Right lobe of liver (tissue), 4 donors: ENCODE measurements at regions not wholly inside any gene's neighbourhood (a gene's known extent, or its start where the extent isn't known, plus 50 kb on each side); places are given as distances from the start of the nearest gene placed in this dataset.

Experiments used
- POLR2A ChIP-seq: fragments of 450-650 bp; IDR thresholded peaks from one replicate; pipeline ENCODE4 v1.6.1; 2017; ENCODE audit warnings: antibody characterized with exemption, mild to moderate bottlenecking
- TF ChIP-seq, protein P1 (sequence below), 4 donors: fragments of 200-600 bp in 3 of 4; fragments of 450-650 bp in 1 of 4; IDR thresholded peaks; one replicate each; pipeline versions ENCODE4 v1.5.1 to v1.8.0; 2016 to 2022; ENCODE audit warnings: antibody characterized with exemption in 4 of 4, mild to moderate bottlenecking in 2 of 4
- donor health status: DM: no; HTN: no; CAD: no.
- donor health status: DM: no; HTN: no; CAD: no.
- donor health status: DM: no; HTN: yes; CAD: no.

DNA sequence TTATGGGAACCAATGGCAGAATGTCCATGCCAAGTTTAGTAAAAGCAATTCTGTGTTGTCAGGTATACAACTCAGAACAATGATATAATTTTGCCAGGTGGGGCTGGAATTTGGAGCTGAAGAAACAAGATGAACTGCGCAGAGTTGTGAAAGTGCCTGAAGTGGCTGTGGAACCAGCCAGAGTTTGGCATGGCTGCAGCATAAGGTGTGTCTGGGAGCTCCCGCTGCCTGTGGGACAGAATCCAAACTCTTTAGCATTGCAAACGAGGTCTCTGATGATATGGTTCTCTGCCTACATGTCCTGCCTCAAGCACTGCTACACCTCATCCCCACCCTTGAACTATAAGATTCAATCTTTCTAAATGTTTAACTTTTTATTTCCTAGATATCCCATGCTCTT, 909.7 kb downstream of the EPHA4 start:
- TF ChIP-seq, protein P1, sequence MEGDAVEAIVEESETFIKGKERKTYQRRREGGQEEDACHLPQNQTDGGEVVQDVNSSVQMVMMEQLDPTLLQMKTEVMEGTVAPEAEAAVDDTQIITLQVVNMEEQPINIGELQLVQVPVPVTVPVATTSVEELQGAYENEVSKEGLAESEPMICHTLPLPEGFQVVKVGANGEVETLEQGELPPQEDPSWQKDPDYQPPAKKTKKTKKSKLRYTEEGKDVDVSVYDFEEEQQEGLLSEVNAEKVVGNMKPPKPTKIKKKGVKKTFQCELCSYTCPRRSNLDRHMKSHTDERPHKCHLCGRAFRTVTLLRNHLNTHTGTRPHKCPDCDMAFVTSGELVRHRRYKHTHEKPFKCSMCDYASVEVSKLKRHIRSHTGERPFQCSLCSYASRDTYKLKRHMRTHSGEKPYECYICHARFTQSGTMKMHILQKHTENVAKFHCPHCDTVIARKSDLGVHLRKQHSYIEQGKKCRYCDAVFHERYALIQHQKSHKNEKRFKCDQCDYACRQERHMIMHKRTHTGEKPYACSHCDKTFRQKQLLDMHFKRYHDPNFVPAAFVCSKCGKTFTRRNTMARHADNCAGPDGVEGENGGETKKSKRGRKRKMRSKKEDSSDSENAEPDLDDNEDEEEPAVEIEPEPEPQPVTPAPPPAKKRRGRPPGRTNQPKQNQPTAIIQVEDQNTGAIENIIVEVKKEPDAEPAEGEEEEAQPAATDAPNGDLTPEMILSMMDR (IDR thresholded peaks at IDR 0.05) = no peak
- TF ChIP-seq POLR2A = no peak
